PFSK-1 (cell line): ENCODE measurements at regions not wholly inside any gene's neighbourhood (a gene's known extent, or its start where the extent isn't known, plus 50 kb on each side); places are given as distances from the start of the nearest gene placed in this dataset.

Experiments used
- FOXP2 ChIP-seq: optimal IDR thresholded peaks from 2 replicates; pipeline ENCODE3; 2011; ENCODE audit warnings: borderline replicate concordance, control low read depth, inconsistent platforms; ENCODE audit not compliant: insufficient read depth; ENCODE audit errors: extremely low read length, extremely low read depth
- POLR2AphosphoS5 ChIP-seq: IDR thresholded peaks from 2 replicates; pipeline ENCODE4 v1.6.1; 2012; ENCODE audit warnings: low read depth, mild to moderate bottlenecking, control low read depth, low read length, moderate library complexity
- REST ChIP-seq, 2 experiments: IDR thresholded peaks; 2 replicates each; pipeline versions ENCODE4 v1.6.1 to v1.8.0; 2011 to 2012; ENCODE audit warnings: low read depth in 2 of 2, low read length in 2 of 2, control low read depth in 1 of 2, inconsistent platforms in 1 of 2, mild to moderate bottlenecking in 1 of 2, moderate library complexity in 1 of 2; ENCODE audit not compliant: insufficient read depth in 1 of 2
- SIN3A ChIP-seq: IDR thresholded peaks from 2 replicates; pipeline ENCODE4 v1.6.1; 2012; ENCODE audit warnings: mild to moderate bottlenecking, low read length, moderate library complexity, borderline replicate concordance; ENCODE audit not compliant: insufficient read depth
- TAF1 ChIP-seq: IDR thresholded peaks from 2 replicates; pipeline ENCODE4 v1.6.1; 2012; ENCODE audit warnings: low read length, control low read depth, borderline replicate concordance; ENCODE audit not compliant: insufficient read depth

GRCh38 chr1:119294199-119294598 lies 74.4 kb upstream of the HAO2 start:
- TF ChIP-seq REST (IDR thresholded peaks at IDR 0.05; ENCODE audit: insufficient read depth in 1 of 2, low read depth in 2 of 2, low read length in 2 of 2) (no peak), SIN3A (no peak), FOXP2 (no peak), POLR2AphosphoS5 (no peak), TAF1 (no peak)

- TF ChIP-seq POLR2AphosphoS5 (no peak), REST (IDR thresholded peaks at IDR 0.05; ENCODE audit: insufficient read depth in 1 of 2, low read depth in 2 of 2, low read length in 2 of 2) (no peak)
These were observed 73.9 kb upstream of the HAO2 start for GRCh38 chr1:119294722-119295121.

- TF ChIP-seq POLR2AphosphoS5 = no peak
- no peak for TF ChIP-seq FOXP2
- TF ChIP-seq TAF1 = no peak
- TF ChIP-seq SIN3A = no peak
- no peak for TF ChIP-seq REST (IDR thresholded peaks at IDR 0.05; ENCODE audit: insufficient read depth in 1 of 2, low read depth in 2 of 2, low read length in 2 of 2)
These were observed 69.8 kb upstream of the HAO2 start for GRCh38 chr1:119298687-119299303.

GRCh38 chr1:119302011-119302410 lies 66.6 kb upstream of the HAO2 start:
- TF ChIP-seq REST (IDR thresholded peaks at IDR 0.05; ENCODE audit: insufficient read depth in 1 of 2, low read depth in 2 of 2, low read length in 2 of 2) (no peak), FOXP2 (no peak), SIN3A (no peak), TAF1 (no peak), POLR2AphosphoS5 (no peak)

GRCh38 chr1:119308130-119308700 lies 60.4 kb upstream of the HAO2 start:
- no peak for TF ChIP-seq TAF1
- TF ChIP-seq POLR2AphosphoS5 = no peak
- no peak for TF ChIP-seq FOXP2
- no peak for TF ChIP-seq REST (IDR thresholded peaks at IDR 0.05; ENCODE audit: insufficient read depth in 1 of 2, low read depth in 2 of 2, low read length in 2 of 2)
- no peak for TF ChIP-seq SIN3A
